Lower leg skin (tissue), 3 donors: ENCODE measurements at regions not wholly inside any gene's neighbourhood (a gene's known extent, or its start where the extent isn't known, plus 50 kb on each side); places are given as distances from the start of the nearest gene placed in this dataset.

Experiments
- CTCF ChIP-seq, 3 donors: fragments of 450-650 bp; IDR thresholded peaks; one replicate each; pipeline ENCODE4 v1.5.1; 2016; ENCODE audit warnings: antibody characterized with exemption in 3 of 3, mild to moderate bottlenecking in 3 of 3, moderate library complexity in 2 of 3
- POLR2A ChIP-seq, 2 donors: fragments of 450-650 bp; IDR thresholded peaks; one replicate each; pipeline ENCODE4 v1.6.1; 2016 to 2017; ENCODE audit warnings: antibody characterized with exemption in 2 of 2, mild to moderate bottlenecking in 1 of 2, moderate library complexity in 1 of 2

DNA sequence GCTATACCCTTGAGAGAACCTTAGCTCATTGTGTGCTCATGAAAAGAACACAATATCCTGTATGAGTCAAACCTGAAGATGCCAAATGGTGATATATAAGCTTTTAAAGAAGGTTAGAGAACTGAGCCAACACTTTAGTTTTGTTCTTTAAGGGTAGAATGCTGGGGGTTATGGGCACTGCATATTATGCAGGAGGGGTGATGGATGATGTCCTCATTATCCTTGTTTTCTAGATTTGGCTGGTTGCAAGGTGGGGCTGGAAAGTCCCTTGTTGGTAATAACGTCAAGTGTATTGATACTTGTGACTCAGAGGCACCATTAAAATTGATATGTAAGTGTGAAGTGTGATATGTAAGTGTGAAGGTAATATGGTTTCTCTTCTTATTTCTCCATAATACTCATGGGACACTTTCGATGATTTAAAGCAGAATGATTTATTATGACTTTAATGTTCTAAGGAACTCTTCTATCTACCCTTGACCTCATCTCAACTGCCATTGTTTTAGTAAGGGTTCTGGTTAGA lies 113.7 kb upstream of the DTNBP1 start:
- TF ChIP-seq CTCF (IDR thresholded peaks at IDR 0.05) (no peak), POLR2A (IDR thresholded peaks at IDR 0.05) (no peak)
